ENCODE measurements at regions not wholly inside any gene's neighbourhood (a gene's known extent, or its start where the extent isn't known, plus 50 kb on each side); places are given as distances from the start of the nearest gene placed in this dataset.

- TF ChIP-seq CTCF (IDR thresholded peaks at IDR 0.05; ENCODE audit: low read depth, low read length, missing control alignments), result no peak
- no peak overlapping the region for H3K27ac ChIP-seq
- no peak for DNase-seq
- no peak overlapping the region for H3K4me3 ChIP-seq (ENCODE audit: low read depth, low read length)
- H3K36me3 ChIP-seq (replicated peaks), result no peaks in the 10 kb centered on the region
- H3K27me3 ChIP-seq (replicated peaks), result no peaks in the 10 kb centered on the region
- in situ Hi-C loops (cut with HindIII; ENCODE audit: low pct_ligation_motif_present, low sequenced_read_pairs), result no loop called here
Observed at GRCh38 chr10:78140066-78140630, 106.5 kb downstream of the RPS24 start.

- Histone ChIP-seq H3K36me3 (replicated peaks) (no peaks in the 10 kb centered on the region), H3K4me3 (ENCODE audit: low read depth, low read length) (no peak overlapping the region), H3K27me3 (replicated peaks) (peaks cover 3% of the 10 kb centered on the region), H3K27ac (no peak overlapping the region)
- in situ Hi-C loops (cut with HindIII; ENCODE audit: low pct_ligation_motif_present, low sequenced_read_pairs), result no loop called here
- no peak for TF ChIP-seq CTCF (IDR thresholded peaks at IDR 0.05; ENCODE audit: low read depth, low read length, missing control alignments)
- DNase-seq, result no peak
Observed at GRCh38 chr10:78143576-78143975, 109.9 kb downstream of the RPS24 start.

GRCh38 chr10:78146200-78146599 is 112.5 kb downstream of the RPS24 start:
- H3K27me3 ChIP-seq (replicated peaks), result peaks cover 6% of the 10 kb centered on the region
- no peak overlapping the region for H3K27ac ChIP-seq
- no peak for DNase-seq
- TF ChIP-seq CTCF (IDR thresholded peaks at IDR 0.05; ENCODE audit: low read depth, low read length, missing control alignments), result no peak
- in situ Hi-C loops (cut with HindIII; ENCODE audit: low pct_ligation_motif_present, low sequenced_read_pairs), result no loop called here
- H3K4me3 ChIP-seq (ENCODE audit: low read depth, low read length), result no peak overlapping the region
- H3K36me3 ChIP-seq (replicated peaks), result no peaks in the 10 kb centered on the region

GRCh38 chr10:78147202-78147601 is 113.5 kb downstream of the RPS24 start:
- no peak for DNase-seq
- no peak for TF ChIP-seq CTCF (IDR thresholded peaks at IDR 0.05; ENCODE audit: low read depth, low read length, missing control alignments)
- no peak overlapping the region for H3K27ac ChIP-seq
- H3K36me3 ChIP-seq (replicated peaks), result no peaks in the 10 kb centered on the region
- no peak overlapping the region for H3K4me3 ChIP-seq (ENCODE audit: low read depth, low read length)
- in situ Hi-C loops (cut with HindIII; ENCODE audit: low pct_ligation_motif_present, low sequenced_read_pairs), result no loop called here
- peaks cover 6% of the 10 kb centered on the region for H3K27me3 ChIP-seq (replicated peaks)

DNA sequence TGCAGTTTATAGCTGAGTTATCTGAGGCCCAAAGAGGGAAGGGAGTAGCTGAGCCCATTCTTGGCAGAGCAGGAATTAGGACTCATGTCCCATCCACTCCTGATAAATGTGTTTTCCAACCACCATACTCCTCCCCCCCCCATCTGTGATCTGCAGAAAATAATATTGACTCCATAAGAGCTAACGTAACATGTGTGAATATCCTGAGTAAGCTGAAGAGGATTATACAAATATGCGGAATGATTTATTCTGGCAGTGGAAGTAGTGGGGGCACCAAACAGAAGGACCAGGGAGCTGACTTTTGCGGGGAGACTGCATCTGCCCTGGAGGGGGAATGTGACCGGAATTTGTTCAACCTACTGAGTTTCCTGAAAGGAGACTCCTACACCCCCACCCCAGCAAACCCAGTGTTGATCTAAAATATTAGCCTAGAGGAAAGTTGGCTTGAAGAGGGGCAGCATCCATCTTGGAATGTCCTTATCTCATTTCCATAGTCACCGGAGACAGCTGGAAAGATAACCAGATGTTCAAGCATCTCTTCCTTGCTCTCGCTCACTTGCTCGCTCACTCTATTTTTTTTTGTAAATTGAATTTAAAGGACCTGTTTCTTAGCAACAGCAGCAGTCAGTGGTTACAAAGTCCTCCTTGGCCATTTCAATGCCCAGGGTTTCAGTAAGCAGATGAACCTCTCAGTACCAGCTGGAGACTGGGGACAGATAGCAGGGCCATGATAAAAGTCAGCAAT is 114.7 kb downstream of the RPS24 start:
- DNase-seq, result no peak
- H3K36me3 ChIP-seq (replicated peaks), result no peaks in the 10 kb centered on the region
- no peak overlapping the region for H3K27ac ChIP-seq
- in situ Hi-C loops (cut with HindIII; ENCODE audit: low pct_ligation_motif_present, low sequenced_read_pairs), result no loop called here
- no peak overlapping the region for H3K4me3 ChIP-seq (ENCODE audit: low read depth, low read length)
- TF ChIP-seq CTCF (IDR thresholded peaks at IDR 0.05; ENCODE audit: low read depth, low read length, missing control alignments), result no peak
- H3K27me3 ChIP-seq (replicated peaks), result peaks cover 6% of the 10 kb centered on the region

Data from brain microvascular endothelial cell (primary cell).